Sigmoid colon (tissue), 6 donors: ENCODE measurements at regions not wholly inside any gene's neighbourhood (a gene's known extent, or its start where the extent isn't known, plus 50 kb on each side); places are given as distances from the start of the nearest gene placed in this dataset.

Experiments
- DNase-seq: peaks from one replicate; pipeline ENCODE4 v3.0.0-alpha.2; 2019
- H3K27ac ChIP-seq, 4 donors: fragments of 200-600 bp; sonication (generic); one replicate each; pipeline ENCODE4 v1.5.1; 2016 to 2019; ENCODE audit warnings: mild to moderate bottlenecking in 1 of 4
- H3K27me3 ChIP-seq, 3 donors: fragments of 200-600 bp; sonication (generic); one replicate each; pipeline ENCODE4 v1.5.1; 2019; ENCODE audit warnings: mild to moderate bottlenecking in 1 of 3
- H3K36me3 ChIP-seq, 4 donors: fragments of 200-600 bp; sonication (generic); one replicate each; pipeline ENCODE4 v1.5.1; 2016 to 2019
- H3K4me1 ChIP-seq, 4 donors: fragments of 200-600 bp; sonication (generic); one replicate each; pipeline ENCODE4 v1.5.1; 2017 to 2019
- H3K4me3 ChIP-seq, 4 donors: fragments of 200-600 bp; sonication (generic); one replicate each; pipeline ENCODE4 v1.5.1; 2017 to 2019; ENCODE audit warnings: mild to moderate bottlenecking in 2 of 4, moderate library complexity in 1 of 4
- H3K9me3 ChIP-seq, 4 donors: fragments of 200-600 bp in 3 of 4; sonication (generic) in 3 of 4; one replicate each; pipeline versions ENCODE4 v1.5.1 to v1.6.1; 2013 to 2019
- CTCF ChIP-seq, 4 experiments: fragments of 450-650 bp in 3 of 4; fragments of 200-600 bp in 1 of 4; IDR thresholded peaks; one replicate each; pipeline ENCODE4 v1.5.1; 2016 to 2019; ENCODE audit warnings: antibody characterized with exemption in 4 of 4, mild to moderate bottlenecking in 3 of 4, moderate library complexity in 2 of 4
- EP300 ChIP-seq, 4 donors: sonication (generic); formaldehyde crosslinking; IDR thresholded peaks; one replicate each; pipeline ENCODE4 v1.6.1; 2017; ENCODE audit warnings: antibody characterized with exemption in 4 of 4
- POLR2A ChIP-seq, 2 donors: fragments of 450-650 bp; IDR thresholded peaks; one replicate each; pipeline ENCODE4 v1.6.1; 2016; ENCODE audit warnings: antibody characterized with exemption in 2 of 2, mild to moderate bottlenecking in 2 of 2, moderate library complexity in 2 of 2
- POLR2AphosphoS5 ChIP-seq, 4 donors: sonication (generic); formaldehyde crosslinking; IDR thresholded peaks; one replicate each; pipeline ENCODE4 v1.6.1; 2017; ENCODE audit warnings: antibody characterized with exemption in 4 of 4
- WGBS, 2 donors: extraction: QIAGEN DNeasy Blood & Tissue Kit; methylation state at CpG; one replicate each; pipeline ENCODE4 v1.1.7; 2013; 5-methylcytosine and 5-hydroxymethylcytosine counted together
- intact Hi-C: fragments of 100-400 bp; cut with DNase I; formaldehyde crosslinking; loops from one replicate; pipeline ENCODE4 v1.15.1; 2023
- donor health status: healthy with polysubstance abuse.
- donor health status: healthy.

GRCh38 chr3:76034649-76035048 is 249.3 kb upstream of the ZNF717 start:
- Histone ChIP-seq H3K36me3 (no peaks in the 10 kb centered on the region), H3K9me3 (no peaks in the 10 kb centered on the region), H3K4me3 (no peak overlapping the region), H3K27me3 (no peaks in the 10 kb centered on the region), H3K27ac (no peak overlapping the region), H3K4me1 (no peaks in the 10 kb centered on the region)
- no peak for TF ChIP-seq POLR2A (IDR thresholded peaks at IDR 0.05)
- TF ChIP-seq POLR2AphosphoS5 (IDR thresholded peaks at IDR 0.05) = no peak
- TF ChIP-seq EP300 (IDR thresholded peaks at IDR 0.05) = no peak
- no peak for TF ChIP-seq CTCF (IDR thresholded peaks at IDR 0.05)
- DNase-seq = no peak
- intact Hi-C loops = no loop called here
- 61 to 68% methylated on average over 4 of the region's 4 CpGs for WGBS, 2 donors

GRCh38 chr3:76035117-76035516 is 249.8 kb upstream of the ZNF717 start:
- WGBS, 2 donors = 91 to 95% methylated on average over 2 of the region's 2 CpGs
- intact Hi-C loops = no loop called here

GRCh38 chr3:76038949-76039348 is 253.6 kb upstream of the ZNF717 start:
- Histone ChIP-seq H3K4me1 (no peaks in the 10 kb centered on the region), H3K36me3 (no peaks in the 10 kb centered on the region), H3K4me3 (no peak overlapping the region), H3K9me3 (no peaks in the 10 kb centered on the region), H3K27ac (no peak overlapping the region), H3K27me3 (no peaks in the 10 kb centered on the region)
- WGBS, 2 donors = 54 to 80% methylated on average over 2 of the region's 2 CpGs
- TF ChIP-seq EP300 (IDR thresholded peaks at IDR 0.05) = no peak
- TF ChIP-seq CTCF (IDR thresholded peaks at IDR 0.05) = no peak
- TF ChIP-seq POLR2AphosphoS5 (IDR thresholded peaks at IDR 0.05) = no peak
- TF ChIP-seq POLR2A (IDR thresholded peaks at IDR 0.05) = no peak
- intact Hi-C loops = no loop called here
- no peak for DNase-seq

More at GRCh38 chr3:76035117-76035516, 249.8 kb upstream of the ZNF717 start:
- no peaks in the 10 kb centered on the region for H3K4me1 ChIP-seq
- no peak overlapping the region for H3K27ac ChIP-seq
- H3K9me3 ChIP-seq = no peaks in the 10 kb centered on the region
- H3K4me3 ChIP-seq = no peak overlapping the region
- no peaks in the 10 kb centered on the region for H3K27me3 ChIP-seq
- no peak for DNase-seq
- TF ChIP-seq POLR2A (IDR thresholded peaks at IDR 0.05) = no peak
- no peak for TF ChIP-seq EP300 (IDR thresholded peaks at IDR 0.05)
- TF ChIP-seq POLR2AphosphoS5 (IDR thresholded peaks at IDR 0.05) = no peak
- no peak for TF ChIP-seq CTCF (IDR thresholded peaks at IDR 0.05)
- H3K36me3 ChIP-seq = no peaks in the 10 kb centered on the region

- no peak for DNase-seq
- Histone ChIP-seq H3K9me3 (no peaks in the 10 kb centered on the region), H3K27me3 (no peaks in the 10 kb centered on the region), H3K4me1 (no peaks in the 10 kb centered on the region), H3K27ac (no peak overlapping the region), H3K4me3 (no peak overlapping the region), H3K36me3 (no peaks in the 10 kb centered on the region)
- intact Hi-C loops = no loop called here
- TF ChIP-seq POLR2AphosphoS5 (IDR thresholded peaks at IDR 0.05) (no peak), EP300 (IDR thresholded peaks at IDR 0.05) (no peak), POLR2A (IDR thresholded peaks at IDR 0.05) (no peak), CTCF (IDR thresholded peaks at IDR 0.05) (no peak)
These were observed 254.1 kb upstream of the ZNF717 start for GRCh38 chr3:76039431-76039830.

GRCh38 chr3:76040946-76041345 is 255.6 kb upstream of the ZNF717 start:
- Histone ChIP-seq H3K4me3 (no peak overlapping the region), H3K36me3 (no peaks in the 10 kb centered on the region), H3K27me3 (no peaks in the 10 kb centered on the region), H3K4me1 (no peaks in the 10 kb centered on the region), H3K9me3 (no peaks in the 10 kb centered on the region), H3K27ac (no peak overlapping the region)
- intact Hi-C loops = no loop called here
- TF ChIP-seq EP300 (IDR thresholded peaks at IDR 0.05) = no peak
- TF ChIP-seq POLR2A (IDR thresholded peaks at IDR 0.05) = no peak
- TF ChIP-seq POLR2AphosphoS5 (IDR thresholded peaks at IDR 0.05) = no peak
- no peak for TF ChIP-seq CTCF (IDR thresholded peaks at IDR 0.05)
- DNase-seq = no peak
- WGBS, 2 donors = 81 to 94% methylated on average over 1 of the region's 1 CpG
